ENCODE measurements at regions not wholly inside any gene's neighbourhood (a gene's known extent, or its start where the extent isn't known, plus 50 kb on each side); places are given as distances from the start of the nearest gene placed in this dataset.

GRCh38 chr11:92416971-92417725 is 192.5 kb downstream of the FAT3 start:
- TF ChIP-seq ZNF384 (IDR thresholded peaks at IDR 0.05) (no peak), FOXK2 (IDR thresholded peaks at IDR 0.05) (no peak), FOXM1 (IDR thresholded peaks at IDR 0.05; ENCODE audit: borderline replicate concordance) (no peak), SP1 (IDR thresholded peaks at IDR 0.05) (no peak), L3MBTL2 (conservative IDR thresholded peaks at IDR 0.05) (no peak), ELF4 (IDR thresholded peaks at IDR 0.05) (no peak), FOXA1 (IDR thresholded peaks at IDR 0.05) (no peak), NFRKB (IDR thresholded peaks at IDR 0.05) (no peak), SUZ12 (IDR thresholded peaks at IDR 0.05) (no peak), PKNOX1 (IDR thresholded peaks at IDR 0.05) (no peak), HDGF (IDR thresholded peaks at IDR 0.05; ENCODE audit: borderline replicate concordance) (no peak), BHLHE40 (IDR thresholded peaks at IDR 0.05; ENCODE audit: borderline replicate concordance) (no peak), ARNT (IDR thresholded peaks at IDR 0.05) (no peak)

All from HEK293T (cell line).